Stomach (tissue), 4 donors: ENCODE measurements at regions not wholly inside any gene's neighbourhood (a gene's known extent, or its start where the extent isn't known, plus 50 kb on each side); places are given as distances from the start of the nearest gene placed in this dataset.
A peak's percentile ranks its signal among the peaks of the same experiment; 100 is the strongest.

Experiments
- CTCF ChIP-seq, 7 experiments: fragments of 450-650 bp in 4 of 7; fragments of 200-600 bp in 3 of 7; sonication (generic) in 3 of 7; IDR thresholded peaks; one replicate each; pipeline ENCODE4 v1.5.1; 2016 to 2019; ENCODE audit warnings: antibody characterized with exemption in 7 of 7, control low read depth in 2 of 7, mild to moderate bottlenecking in 1 of 7
- EP300 ChIP-seq: sonication (generic); formaldehyde crosslinking; IDR thresholded peaks from one replicate; pipeline ENCODE4 v1.6.1; 2017; ENCODE audit warnings: antibody characterized with exemption

- TF ChIP-seq CTCF (IDR thresholded peaks at IDR 0.05) = no peak
- TF ChIP-seq EP300 = peak; percentile 90
Measured at GRCh38 chr10:124255556-124255955, 162.2 kb upstream of the CHST15 start.
